Activated CD8-positive, alpha-beta memory T cell treated with anti-CD3 and anti-CD28 coated beads, Interleukin-2, amount 10 ng/mL, durations not matched to agents 7 days and 5 days (primary cell): ENCODE measurements at regions not wholly inside any gene's neighbourhood (a gene's known extent, or its start where the extent isn't known, plus 50 kb on each side); places are given as distances from the start of the nearest gene placed in this dataset.
"Not testable (repeated sequence)": the region's sequence is repeated elsewhere in the genome, so short reads cannot be mapped to it uniquely, and the experiment has no call there.

ENCODE experiments used
- ATAC-seq: fragments of 150-1000 bp; cut with Tn5 transposase; one replicate; pipeline ENCODE4 v1.10.0; 2021; ENCODE audit warnings: moderate library complexity
- CTCF ChIA-PET: fragments of 350-600 bp; sonication (Branson Sonifier 250); formaldehyde crosslinking; loops from one replicate; lab custom pipeline; 2021; ENCODE audit warnings: antibody characterized with exemption; lab: Charles Lee
- DNase-seq: peaks from one replicate; pipeline ENCODE4 v3.0.0-alpha.2; 2020
- H3K27ac Mint-ChIP-seq: one replicate; pipeline ENCODE4 v1.8.0; 2021; ENCODE audit warnings: mild to moderate bottlenecking, mixed read lengths
- H3K27me3 Mint-ChIP-seq: one replicate; pipeline ENCODE4 v1.8.0; 2021; ENCODE audit warnings: mixed read lengths
- H3K36me3 Mint-ChIP-seq: one replicate; pipeline ENCODE4 v1.8.0; 2021; ENCODE audit warnings: mild to moderate bottlenecking, mixed read lengths
- H3K4me1 Mint-ChIP-seq: one replicate; pipeline ENCODE4 v1.8.0; 2021; ENCODE audit warnings: mixed read lengths
- H3K4me3 Mint-ChIP-seq: one replicate; pipeline ENCODE4 v1.8.0; 2021; ENCODE audit warnings: mild to moderate bottlenecking, moderate library complexity, mixed read lengths
- H3K9me3 Mint-ChIP-seq: one replicate; pipeline ENCODE4 v1.8.0; 2022; ENCODE audit warnings: low read depth, mixed read lengths

GRCh38 chr5:91494447-91494996, 111.4 kb upstream of the ARRDC3 start:
- no peak overlapping the region for H3K27ac Mint-ChIP-seq
- H3K36me3 Mint-ChIP-seq: peaks cover 1% of the 10 kb centered on the region
- peaks cover 4% of the 10 kb centered on the region for H3K27me3 Mint-ChIP-seq
- ATAC-seq: peak; percentile 51
- no peak for DNase-seq
- peaks cover 12% of the 10 kb centered on the region for H3K4me1 Mint-ChIP-seq
- H3K9me3 Mint-ChIP-seq: no peaks in the 10 kb centered on the region
- H3K4me3 Mint-ChIP-seq: no peak overlapping the region
- CTCF ChIA-PET: no interaction called here

DNA sequence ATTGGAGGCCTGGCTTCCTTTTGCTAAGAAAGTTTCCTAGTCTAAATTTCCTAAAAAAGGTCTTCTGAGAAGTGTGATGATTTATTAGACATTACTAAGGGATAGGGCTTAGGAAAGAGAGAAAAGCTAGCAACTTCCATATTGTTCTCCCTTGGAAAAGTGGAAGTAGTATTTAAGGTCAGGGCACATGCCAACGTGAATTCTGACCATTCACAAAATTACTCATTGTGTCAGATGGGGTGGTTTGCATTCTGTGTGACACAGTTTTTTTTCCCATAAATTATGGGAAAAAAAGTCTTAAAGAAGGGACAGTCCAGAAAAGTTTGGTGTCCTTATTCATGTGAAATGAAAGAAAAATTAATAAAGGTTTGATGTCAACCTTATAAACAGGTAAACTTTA, 110.0 kb upstream of the ARRDC3 start:
- Mint-ChIP-seq H3K36me3 (peaks cover 1% of the 10 kb centered on the region), H3K27ac (no peak overlapping the region), H3K27me3 (peaks cover 8% of the 10 kb centered on the region), H3K9me3 (no peaks in the 10 kb centered on the region), H3K4me1 (peaks cover 12% of the 10 kb centered on the region), H3K4me3 (no peak overlapping the region)
- ATAC-seq (no peak), DNase-seq (no peak)
- CTCF ChIA-PET: interaction anchor here (1.5 kb wide), 1 partner anchor 20 kb away, joined by 3 read pairs; no protein-coding TSS in a partner anchor

DNA sequence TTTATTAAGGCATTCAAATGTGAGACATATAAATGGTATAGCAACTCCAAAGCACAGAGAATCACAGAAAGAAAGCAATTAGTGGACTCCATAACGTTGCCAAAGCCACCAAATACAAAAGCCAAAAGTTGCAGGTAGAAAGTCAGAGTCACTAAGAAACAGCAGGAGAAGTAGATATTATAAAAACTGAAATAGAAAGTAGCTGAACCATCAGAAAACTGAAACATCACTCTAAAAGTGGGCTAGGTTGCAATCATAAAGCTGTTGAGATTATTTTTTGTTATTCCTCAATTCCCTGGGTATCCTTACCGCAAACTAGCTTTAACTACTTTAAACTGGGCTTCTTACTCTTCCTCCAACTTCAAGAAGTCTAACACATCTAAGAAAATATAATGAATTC, 108.1 kb upstream of the ARRDC3 start:
- CTCF ChIA-PET: interaction anchor here (0.7 kb wide), 1 partner anchor 273 kb away, joined by 4 read pairs; no protein-coding TSS in a partner anchor
- H3K27me3 Mint-ChIP-seq: peaks cover 14% of the 10 kb centered on the region
- DNase-seq (no peak), ATAC-seq (no peak)
- H3K36me3 Mint-ChIP-seq: peaks cover 1% of the 10 kb centered on the region
- H3K4me3 Mint-ChIP-seq: no peak overlapping the region
- H3K27ac Mint-ChIP-seq: no peak overlapping the region
- peaks cover 12% of the 10 kb centered on the region for H3K4me1 Mint-ChIP-seq
- no peaks in the 10 kb centered on the region for H3K9me3 Mint-ChIP-seq

GRCh38 chr5:91490316-91490715, 107.2 kb upstream of the ARRDC3 start:
- Mint-ChIP-seq H3K27me3 (peaks cover 17% of the 10 kb centered on the region), H3K27ac (no peak overlapping the region), H3K36me3 (peaks cover 1% of the 10 kb centered on the region), H3K4me1 (peaks cover 12% of the 10 kb centered on the region), H3K9me3 (no peaks in the 10 kb centered on the region), H3K4me3 (no peak overlapping the region)
- no peak for ATAC-seq
- no peak for DNase-seq
- CTCF ChIA-PET: interaction anchor here (1.6 kb wide), 1 partner anchor 8 kb away, joined by 3 read pairs; no protein-coding TSS in a partner anchor

DNA sequence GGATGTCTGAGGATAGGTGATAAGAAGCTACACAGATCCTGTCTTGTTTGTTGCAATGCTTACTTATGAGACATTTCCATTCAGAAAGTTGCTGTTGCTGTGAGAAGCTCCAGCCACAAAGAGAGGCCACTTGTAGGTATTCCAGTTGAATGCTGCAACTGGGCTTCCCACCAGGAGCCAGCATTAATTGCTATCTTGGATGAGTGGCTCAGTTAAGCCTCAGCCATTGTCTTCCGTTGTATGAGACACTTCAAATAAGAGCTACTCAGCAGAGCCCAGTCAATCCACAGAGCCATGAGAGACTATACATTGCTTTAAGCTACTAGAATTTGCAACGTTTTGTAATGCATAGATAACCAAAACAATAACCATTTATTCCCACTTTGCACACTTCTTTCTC, 104.3 kb upstream of the ARRDC3 start:
- CTCF ChIA-PET: interaction anchor here (1.7 kb wide), 1 partner anchor 12 kb away, joined by 4 read pairs; no protein-coding TSS in a partner anchor
- Mint-ChIP-seq H3K4me1 (peaks cover 4% of the 10 kb centered on the region), H3K27me3 (peaks cover 17% of the 10 kb centered on the region), H3K27ac (no peak overlapping the region), H3K9me3 (no peaks in the 10 kb centered on the region), H3K4me3 (no peak overlapping the region), H3K36me3 (peaks cover 1% of the 10 kb centered on the region)
- no peak for ATAC-seq
- no peak for DNase-seq

GRCh38 chr5:91486638-91487037, 103.5 kb upstream of the ARRDC3 start:
- ATAC-seq: no peak
- Mint-ChIP-seq H3K4me1 (no peaks in the 10 kb centered on the region), H3K27me3 (peaks cover 17% of the 10 kb centered on the region), H3K27ac (no peak overlapping the region), H3K9me3 (no peaks in the 10 kb centered on the region), H3K36me3 (no peaks in the 10 kb centered on the region), H3K4me3 (no peak overlapping the region)
- no peak for DNase-seq
- CTCF ChIA-PET: interaction anchor here (1.7 kb wide), 1 partner anchor 13 kb away, joined by 4 read pairs; no protein-coding TSS in a partner anchor

GRCh38 chr5:91484662-91485061, 101.5 kb upstream of the ARRDC3 start:
- CTCF ChIA-PET: no interaction called here
- H3K4me3 Mint-ChIP-seq: no peak overlapping the region
- peaks cover 17% of the 10 kb centered on the region for H3K27me3 Mint-ChIP-seq
- ATAC-seq (no peak), DNase-seq (no peak)
- no peaks in the 10 kb centered on the region for H3K9me3 Mint-ChIP-seq
- H3K27ac Mint-ChIP-seq: no peak overlapping the region
- H3K4me1 Mint-ChIP-seq: no peaks in the 10 kb centered on the region
- no peaks in the 10 kb centered on the region for H3K36me3 Mint-ChIP-seq

- H3K4me1 Mint-ChIP-seq, CTCF ChIA-PET: not testable (repeated sequence)
- peak; percentile 39 for ATAC-seq
Observed at GRCh38 chr5:91479376-91479775, 96.3 kb upstream of the ARRDC3 start.

DNA sequence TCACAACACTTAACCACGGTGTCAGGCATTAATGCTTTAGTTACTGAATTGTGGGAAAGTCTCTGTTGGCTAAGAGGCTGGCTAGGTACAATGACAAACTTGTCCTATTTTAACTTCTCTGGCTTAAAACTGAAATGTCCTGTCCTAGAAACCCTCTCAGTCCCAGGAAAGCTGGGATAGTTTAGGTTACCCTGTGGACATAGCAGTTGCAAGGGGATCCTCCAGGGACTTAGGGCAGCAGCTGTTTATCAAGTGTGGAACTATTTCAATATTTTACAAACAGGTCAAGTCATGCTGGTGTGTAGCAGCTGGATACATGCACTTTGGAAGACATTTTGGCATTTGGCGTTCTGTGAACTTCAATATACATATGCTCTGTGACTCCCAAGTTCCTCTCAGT, 95.0 kb upstream of the ARRDC3 start:
- CTCF ChIA-PET: no interaction called here
- ATAC-seq: no peak
- H3K27ac Mint-ChIP-seq: no peak overlapping the region

More at GRCh38 chr5:91479376-91479775, 96.3 kb upstream of the ARRDC3 start:
- H3K36me3 Mint-ChIP-seq, H3K27ac Mint-ChIP-seq, H3K27me3 Mint-ChIP-seq, H3K9me3 Mint-ChIP-seq, DNase-seq, H3K4me3 Mint-ChIP-seq: not testable (repeated sequence)

DNA sequence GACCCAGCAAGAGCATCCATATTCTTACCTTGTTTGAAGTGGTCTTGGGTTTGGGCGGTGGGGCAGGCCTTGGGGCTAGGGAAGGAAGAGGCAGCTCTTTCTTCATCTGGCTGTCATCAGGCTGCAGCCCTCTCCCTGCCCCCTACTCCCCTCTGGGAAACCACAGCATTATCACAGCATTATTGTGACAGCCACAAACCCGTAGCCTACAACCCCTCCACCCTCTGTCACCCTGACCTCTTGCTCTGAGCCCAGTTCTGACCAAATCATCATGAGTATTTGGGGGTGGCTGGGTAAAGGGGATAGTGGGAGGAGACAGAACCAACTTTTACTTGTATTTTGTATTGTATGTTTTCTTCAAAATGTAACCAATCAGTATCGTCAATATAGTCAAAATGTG, 94.3 kb upstream of the ARRDC3 start:
- Mint-ChIP-seq H3K4me3 (no peak overlapping the region), H3K4me1 (peaks cover 4% of the 10 kb centered on the region), H3K36me3 (no peaks in the 10 kb centered on the region), H3K27ac (no peak overlapping the region), H3K27me3 (no peaks in the 10 kb centered on the region), H3K9me3 (no peaks in the 10 kb centered on the region)
- ATAC-seq (no peak), DNase-seq (no peak)
- CTCF ChIA-PET: no interaction called here

More for the DNA sequence above, 95.0 kb upstream of the ARRDC3 start:
- Mint-ChIP-seq H3K4me3 (no peak overlapping the region), H3K36me3 (no peaks in the 10 kb centered on the region), H3K4me1 (peaks cover 4% of the 10 kb centered on the region), H3K9me3 (no peaks in the 10 kb centered on the region), H3K27me3 (no peaks in the 10 kb centered on the region)
- no peak for DNase-seq

GRCh38 chr5:91474201-91474600, 91.1 kb upstream of the ARRDC3 start:
- H3K27me3 Mint-ChIP-seq: no peaks in the 10 kb centered on the region
- no peak for ATAC-seq
- H3K9me3 Mint-ChIP-seq: no peaks in the 10 kb centered on the region
- CTCF ChIA-PET: no interaction called here
- no peak for DNase-seq
- H3K4me1 Mint-ChIP-seq: peaks cover under 1% of the 10 kb centered on the region
- no peaks in the 10 kb centered on the region for H3K36me3 Mint-ChIP-seq
- no peak overlapping the region for H3K4me3 Mint-ChIP-seq
- no peak overlapping the region for H3K27ac Mint-ChIP-seq

DNA sequence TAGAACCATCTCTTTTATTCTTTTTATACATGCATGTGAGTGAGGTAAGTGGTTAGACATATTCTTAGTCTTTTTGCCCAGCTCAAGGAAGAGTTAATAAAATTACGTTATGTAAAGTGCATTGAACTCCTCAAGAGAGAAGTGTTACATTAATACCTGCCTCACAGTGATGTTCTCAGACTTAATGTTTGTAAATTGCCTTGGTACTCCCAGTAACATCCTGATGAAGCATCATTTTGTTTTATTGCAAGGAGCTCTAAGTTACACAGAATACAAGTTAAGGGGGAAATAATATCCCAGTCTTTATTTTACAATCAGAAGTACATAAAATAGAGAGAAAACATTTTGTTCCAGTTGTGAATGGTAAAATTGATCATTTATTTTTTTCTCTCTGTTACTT, 89.5 kb upstream of the ARRDC3 start:
- no peak overlapping the region for H3K4me3 Mint-ChIP-seq
- ATAC-seq: no peak
- no peaks in the 10 kb centered on the region for H3K36me3 Mint-ChIP-seq
- H3K27me3 Mint-ChIP-seq: peaks cover 4% of the 10 kb centered on the region
- no peak overlapping the region for H3K27ac Mint-ChIP-seq
- H3K4me1 Mint-ChIP-seq: peaks cover 3% of the 10 kb centered on the region
- DNase-seq: no peak
- H3K9me3 Mint-ChIP-seq: no peaks in the 10 kb centered on the region
- CTCF ChIA-PET: no interaction called here

- DNase-seq (no peak), ATAC-seq (no peak)
- Mint-ChIP-seq H3K27ac (no peak overlapping the region), H3K27me3 (peaks cover 4% of the 10 kb centered on the region), H3K4me3 (no peak overlapping the region), H3K36me3 (no peaks in the 10 kb centered on the region), H3K9me3 (no peaks in the 10 kb centered on the region), H3K4me1 (peaks cover 3% of the 10 kb centered on the region)
- CTCF ChIA-PET: no interaction called here
Observed at GRCh38 chr5:91469517-91470165, 86.5 kb upstream of the ARRDC3 start.
